Osteocyte (in vitro differentiated cells): ENCODE measurements at regions not wholly inside any gene's neighbourhood (a gene's known extent, or its start where the extent isn't known, plus 50 kb on each side); places are given as distances from the start of the nearest gene placed in this dataset.

Source experiments
- DNase-seq: peaks from one replicate; pipeline ENCODE4 v3.0.0; 2021; ENCODE audit warnings: mixed read lengths; ENCODE audit not compliant: unreplicated experiment; ENCODE audit errors: extremely low spot score
- H3K27ac Mint-ChIP-seq: one replicate; pipeline ENCODE4 v1.8.0; 2021; ENCODE audit warnings: mild to moderate bottlenecking, mixed read lengths; ENCODE audit not compliant: unreplicated experiment
- H3K27me3 Mint-ChIP-seq: one replicate; pipeline ENCODE4 v1.8.0; 2021; ENCODE audit warnings: mixed read lengths; ENCODE audit not compliant: unreplicated experiment
- H3K36me3 Mint-ChIP-seq: one replicate; pipeline ENCODE4 v1.8.0; 2021; ENCODE audit warnings: mixed read lengths; ENCODE audit not compliant: unreplicated experiment
- H3K4me1 Mint-ChIP-seq: one replicate; pipeline ENCODE4 v1.8.0; 2021; ENCODE audit warnings: mixed read lengths; ENCODE audit not compliant: unreplicated experiment
- H3K4me3 Mint-ChIP-seq: one replicate; pipeline ENCODE4 v1.8.0; 2021; ENCODE audit warnings: mild to moderate bottlenecking, moderate library complexity, mixed read lengths; ENCODE audit not compliant: unreplicated experiment
- H3K9me3 Mint-ChIP-seq: one replicate; pipeline ENCODE4 v1.8.0; 2021; ENCODE audit warnings: mixed read lengths; ENCODE audit not compliant: unreplicated experiment
- CTCF ChIP-seq: fragments of 200-600 bp; sonication (generic); IDR thresholded peaks from 2 replicates; pipeline ENCODE4 v1.5.0; 2021; ENCODE audit warnings: antibody characterized with exemption, mild to moderate bottlenecking, moderate library complexity

- no peaks in the 10 kb centered on the region for H3K27me3 Mint-ChIP-seq
- no peaks in the 10 kb centered on the region for H3K4me1 Mint-ChIP-seq
- H3K36me3 Mint-ChIP-seq, result no peaks in the 10 kb centered on the region
- H3K4me3 Mint-ChIP-seq, result no peak overlapping the region
- no peaks in the 10 kb centered on the region for H3K9me3 Mint-ChIP-seq
- H3K27ac Mint-ChIP-seq, result no peak overlapping the region
- TF ChIP-seq CTCF, result no peak
- no peak for DNase-seq
Observed at GRCh38 chr14:48005986-48006385, 330.6 kb upstream of the MDGA2 start.

- no peak overlapping the region for H3K27ac Mint-ChIP-seq
- no peaks in the 10 kb centered on the region for H3K9me3 Mint-ChIP-seq
- H3K27me3 Mint-ChIP-seq, result no peaks in the 10 kb centered on the region
- TF ChIP-seq CTCF, result no peak
- no peaks in the 10 kb centered on the region for H3K4me1 Mint-ChIP-seq
- H3K36me3 Mint-ChIP-seq, result no peaks in the 10 kb centered on the region
- DNase-seq, result no peak
- no peak overlapping the region for H3K4me3 Mint-ChIP-seq
Observed at GRCh38 chr14:47993883-47994282, 318.5 kb upstream of the MDGA2 start.

- H3K4me1 Mint-ChIP-seq, result no peaks in the 10 kb centered on the region
- DNase-seq, result no peak
- H3K9me3 Mint-ChIP-seq, result no peaks in the 10 kb centered on the region
- no peak overlapping the region for H3K4me3 Mint-ChIP-seq
- no peak for TF ChIP-seq CTCF
- H3K27me3 Mint-ChIP-seq, result no peaks in the 10 kb centered on the region
- no peak overlapping the region for H3K27ac Mint-ChIP-seq
- no peaks in the 10 kb centered on the region for H3K36me3 Mint-ChIP-seq
Observed at GRCh38 chr14:47988175-47988574, 312.8 kb upstream of the MDGA2 start.

- Mint-ChIP-seq H3K9me3 (peaks cover 5% of the 10 kb centered on the region), H3K4me3 (no peak overlapping the region), H3K27me3 (no peaks in the 10 kb centered on the region), H3K27ac (no peak overlapping the region), H3K36me3 (no peaks in the 10 kb centered on the region), H3K4me1 (no peaks in the 10 kb centered on the region)
- no peak for TF ChIP-seq CTCF
- no peak for DNase-seq
Observed at GRCh38 chr14:47978871-47979270, 303.5 kb upstream of the MDGA2 start.

- Mint-ChIP-seq H3K9me3 (peaks cover 8% of the 10 kb centered on the region), H3K4me3 (no peak overlapping the region), H3K27me3 (no peaks in the 10 kb centered on the region), H3K4me1 (no peaks in the 10 kb centered on the region), H3K36me3 (no peaks in the 10 kb centered on the region), H3K27ac (no peak overlapping the region)
- no peak for TF ChIP-seq CTCF
- no peak for DNase-seq
Observed at GRCh38 chr14:47976139-47976538, 300.7 kb upstream of the MDGA2 start.
